NT2/D1 (cell line): ENCODE measurements at regions not wholly inside any gene's neighbourhood (a gene's known extent, or its start where the extent isn't known, plus 50 kb on each side); places are given as distances from the start of the nearest gene placed in this dataset.

Experiments used
- SUZ12 ChIP-seq: IDR thresholded peaks from 2 replicates; pipeline ENCODE4 v1.6.1; 2011; ENCODE audit not compliant: insufficient read length, insufficient read depth; ENCODE audit errors: extremely low read depth
- YY1 ChIP-seq: IDR thresholded peaks from 2 replicates; pipeline ENCODE4 v1.6.1; 2011; ENCODE audit not compliant: insufficient read length, insufficient read depth
- ZNF274 ChIP-seq: IDR thresholded peaks from 2 replicates; pipeline ENCODE4 v1.6.1; 2011; ENCODE audit warnings: mild to moderate bottlenecking, low read depth, low read length

GRCh38 chr1:193451606-193452005 is 265.2 kb upstream of the B3GALT2 start:
- TF ChIP-seq ZNF274 (no peak), SUZ12 (no peak), YY1 (no peak)
